ENCODE measurements at regions not wholly inside any gene's neighbourhood (a gene's known extent, or its start where the extent isn't known, plus 50 kb on each side); places are given as distances from the start of the nearest gene placed in this dataset.

GRCh38 chr5:97547999-97548738 lies 365.1 kb upstream of the RIOK2 start:
- H3K4me1 ChIP-seq = no peaks in the 10 kb centered on the region
- no TSS peak for BruUV-seq (replicated peaks)
- no peak overlapping the region for H3K27ac Mint-ChIP-seq (ENCODE audit: unreplicated experiment)
- ChIA-PET POLR2A (interaction anchor here (0.6 kb wide), 1 partner anchor 583 kb away, joined by 3 read pairs; no protein-coding TSS in a partner anchor), CTCF (no interaction called here)
- no peaks in the 10 kb centered on the region for H3K9me3 Mint-ChIP-seq (ENCODE audit: unreplicated experiment)
- H3K4me1 Mint-ChIP-seq (ENCODE audit: low read depth, unreplicated experiment) = no peaks in the 10 kb centered on the region
- H3K36me3 Mint-ChIP-seq (ENCODE audit: insufficient read depth, unreplicated experiment) = no peaks in the 10 kb centered on the region
- no peaks in the 10 kb centered on the region for H3K27me3 Mint-ChIP-seq (ENCODE audit: insufficient read depth, unreplicated experiment)
- no peak for TF ChIP-seq CTCF (IDR thresholded peaks at IDR 0.05; ENCODE audit: insufficient read depth in 1 of 2, low read depth in 1 of 2, low read length in 1 of 2, severe bottlenecking in 1 of 2, unreplicated experiment in 1 of 2)
- H3K4me3 ChIP-seq (ENCODE audit: low read depth, low read length) = no peak overlapping the region
- intact Hi-C loops (cut with micrococcal nuclease; ENCODE audit: unreplicated experiment) = no loop called here
- no peaks in the 10 kb centered on the region; the same call in 1 of the 2 replicates for H3K9me3 ChIP-seq
- H3K36me3 ChIP-seq (ENCODE audit: control insufficient read depth, insufficient read depth, low read length) = no peaks in the 10 kb centered on the region
- no peak overlapping the region for H3K4me3 Mint-ChIP-seq (ENCODE audit: unreplicated experiment)
- H3K27me3 ChIP-seq (replicated peaks; ENCODE audit: control insufficient read depth, insufficient read depth, low read length) = no peaks in the 10 kb centered on the region; the same call in 1 of the 2 replicates
- DNase-seq = no peak

- Mint-ChIP-seq H3K9me3 (ENCODE audit: unreplicated experiment) (no peaks in the 10 kb centered on the region), H3K27ac (ENCODE audit: unreplicated experiment) (no peak overlapping the region), H3K4me1 (ENCODE audit: low read depth, unreplicated experiment) (no peaks in the 10 kb centered on the region), H3K36me3 (ENCODE audit: insufficient read depth, unreplicated experiment) (no peaks in the 10 kb centered on the region), H3K4me3 (ENCODE audit: unreplicated experiment) (no peak overlapping the region), H3K27me3 (ENCODE audit: insufficient read depth, unreplicated experiment) (no peaks in the 10 kb centered on the region)
- Histone ChIP-seq H3K4me3 (ENCODE audit: low read depth, low read length) (no peak overlapping the region), H3K9me3 (no peaks in the 10 kb centered on the region; the same call in 1 of the 2 replicates), H3K36me3 (ENCODE audit: control insufficient read depth, insufficient read depth, low read length) (no peaks in the 10 kb centered on the region), H3K27me3 (replicated peaks; ENCODE audit: control insufficient read depth, insufficient read depth, low read length) (no peaks in the 10 kb centered on the region; the same call in 1 of the 2 replicates), H3K4me1 (no peaks in the 10 kb centered on the region)
- TF ChIP-seq CTCF (IDR thresholded peaks at IDR 0.05; ENCODE audit: insufficient read depth in 1 of 2, low read depth in 1 of 2, low read length in 1 of 2, severe bottlenecking in 1 of 2, unreplicated experiment in 1 of 2) = no peak
- POLR2A ChIA-PET = interaction anchor here (0.6 kb wide), 1 partner anchor 583 kb away, joined by 3 read pairs; no protein-coding TSS in a partner anchor
- BruUV-seq (replicated peaks) = no TSS peak
- CTCF ChIA-PET = no interaction called here
- DNase-seq = no peak
- intact Hi-C loops (cut with micrococcal nuclease; ENCODE audit: unreplicated experiment) = no loop called here
These were observed 365.7 kb upstream of the RIOK2 start for GRCh38 chr5:97548739-97549080.

GRCh38 chr5:97549496-97549895 lies 366.4 kb upstream of the RIOK2 start:
- Histone ChIP-seq H3K9me3 (no peaks in the 10 kb centered on the region; the same call in 1 of the 2 replicates), H3K4me1 (no peaks in the 10 kb centered on the region), H3K4me3 (ENCODE audit: low read depth, low read length) (no peak overlapping the region), H3K36me3 (ENCODE audit: control insufficient read depth, insufficient read depth, low read length) (no peaks in the 10 kb centered on the region), H3K27me3 (replicated peaks; ENCODE audit: control insufficient read depth, insufficient read depth, low read length) (no peaks in the 10 kb centered on the region; the same call in 1 of the 2 replicates)
- POLR2A ChIA-PET = no interaction called here
- no peak overlapping the region for H3K4me3 Mint-ChIP-seq (ENCODE audit: unreplicated experiment)
- BruUV-seq (replicated peaks) = no TSS peak
- H3K9me3 Mint-ChIP-seq (ENCODE audit: unreplicated experiment) = no peaks in the 10 kb centered on the region
- CTCF ChIA-PET = no interaction called here
- no peak for DNase-seq
- H3K36me3 Mint-ChIP-seq (ENCODE audit: insufficient read depth, unreplicated experiment) = no peaks in the 10 kb centered on the region
- H3K27me3 Mint-ChIP-seq (ENCODE audit: insufficient read depth, unreplicated experiment) = no peaks in the 10 kb centered on the region
- H3K27ac Mint-ChIP-seq (ENCODE audit: unreplicated experiment) = no peak overlapping the region
- TF ChIP-seq CTCF (IDR thresholded peaks at IDR 0.05; ENCODE audit: insufficient read depth in 1 of 2, low read depth in 1 of 2, low read length in 1 of 2, severe bottlenecking in 1 of 2, unreplicated experiment in 1 of 2) = no peak
- no peaks in the 10 kb centered on the region for H3K4me1 Mint-ChIP-seq (ENCODE audit: low read depth, unreplicated experiment)
- intact Hi-C loops (cut with micrococcal nuclease; ENCODE audit: unreplicated experiment) = no loop called here
